Fibroblast of pulmonary artery (primary cell): ENCODE measurements at regions not wholly inside any gene's neighbourhood (a gene's known extent, or its start where the extent isn't known, plus 50 kb on each side); places are given as distances from the start of the nearest gene placed in this dataset.

Experiments used
- DNase-seq: peaks from one replicate; pipeline ENCODE4 v3.0.0-alpha.2; 2010; ENCODE audit warnings: low read depth
- H3K4me3 ChIP-seq: replicated peaks from 2 replicates; pipeline ENCODE4 v1.5.1; 2011; ENCODE audit warnings: low read depth, mild to moderate bottlenecking, control low read depth, low read length, moderate library complexity
- TF ChIP-seq, protein P1 (sequence below): IDR thresholded peaks from 2 replicates; pipeline ENCODE4 v1.5.1; 2011; ENCODE audit warnings: mild to moderate bottlenecking, control low read depth, low read length, inconsistent platforms; ENCODE audit errors: missing control alignments

DNA sequence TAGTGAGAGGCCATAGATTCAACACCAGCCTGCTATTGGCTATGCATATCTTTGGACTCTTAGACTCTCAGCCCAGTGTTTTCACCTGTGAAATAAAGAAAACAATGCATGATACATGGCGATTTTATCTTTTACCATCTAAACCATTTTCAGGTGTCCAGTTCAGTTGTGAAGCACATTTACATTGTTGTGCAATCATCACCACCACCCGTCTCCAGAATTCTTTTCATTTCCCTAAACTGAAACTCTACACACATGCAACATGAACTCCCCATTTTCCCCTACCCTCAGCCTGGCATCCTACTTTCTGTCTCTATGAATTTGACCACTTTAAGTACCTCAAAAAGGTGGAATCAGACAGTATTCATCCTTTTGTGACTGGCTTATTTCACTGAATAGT is 420.6 kb downstream of the MED10 start:
- TF ChIP-seq, protein P1, sequence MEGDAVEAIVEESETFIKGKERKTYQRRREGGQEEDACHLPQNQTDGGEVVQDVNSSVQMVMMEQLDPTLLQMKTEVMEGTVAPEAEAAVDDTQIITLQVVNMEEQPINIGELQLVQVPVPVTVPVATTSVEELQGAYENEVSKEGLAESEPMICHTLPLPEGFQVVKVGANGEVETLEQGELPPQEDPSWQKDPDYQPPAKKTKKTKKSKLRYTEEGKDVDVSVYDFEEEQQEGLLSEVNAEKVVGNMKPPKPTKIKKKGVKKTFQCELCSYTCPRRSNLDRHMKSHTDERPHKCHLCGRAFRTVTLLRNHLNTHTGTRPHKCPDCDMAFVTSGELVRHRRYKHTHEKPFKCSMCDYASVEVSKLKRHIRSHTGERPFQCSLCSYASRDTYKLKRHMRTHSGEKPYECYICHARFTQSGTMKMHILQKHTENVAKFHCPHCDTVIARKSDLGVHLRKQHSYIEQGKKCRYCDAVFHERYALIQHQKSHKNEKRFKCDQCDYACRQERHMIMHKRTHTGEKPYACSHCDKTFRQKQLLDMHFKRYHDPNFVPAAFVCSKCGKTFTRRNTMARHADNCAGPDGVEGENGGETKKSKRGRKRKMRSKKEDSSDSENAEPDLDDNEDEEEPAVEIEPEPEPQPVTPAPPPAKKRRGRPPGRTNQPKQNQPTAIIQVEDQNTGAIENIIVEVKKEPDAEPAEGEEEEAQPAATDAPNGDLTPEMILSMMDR, result no peak
- no peak for DNase-seq

DNA sequence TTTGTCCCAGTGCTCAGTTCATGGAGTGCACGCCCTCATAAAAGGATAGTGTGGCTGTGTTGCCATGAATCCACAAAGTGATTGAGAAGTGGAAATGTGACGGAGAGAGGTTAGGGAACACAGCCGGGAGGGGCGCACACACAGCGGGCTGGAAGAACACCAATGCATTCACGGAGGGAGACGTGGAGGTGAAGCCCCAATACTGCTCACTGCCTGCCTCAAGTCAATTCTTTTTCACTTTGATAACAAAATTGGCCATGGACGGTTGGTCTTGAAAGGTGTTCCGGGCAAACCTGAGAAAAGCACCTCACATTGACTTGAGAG is 424.1 kb downstream of the MED10 start:
- no peak overlapping the region for H3K4me3 ChIP-seq
- TF ChIP-seq, protein P1, result no peak
- DNase-seq, result no peak

More for the DNA sequence above, 420.6 kb downstream of the MED10 start:
- no peak overlapping the region for H3K4me3 ChIP-seq

DNA sequence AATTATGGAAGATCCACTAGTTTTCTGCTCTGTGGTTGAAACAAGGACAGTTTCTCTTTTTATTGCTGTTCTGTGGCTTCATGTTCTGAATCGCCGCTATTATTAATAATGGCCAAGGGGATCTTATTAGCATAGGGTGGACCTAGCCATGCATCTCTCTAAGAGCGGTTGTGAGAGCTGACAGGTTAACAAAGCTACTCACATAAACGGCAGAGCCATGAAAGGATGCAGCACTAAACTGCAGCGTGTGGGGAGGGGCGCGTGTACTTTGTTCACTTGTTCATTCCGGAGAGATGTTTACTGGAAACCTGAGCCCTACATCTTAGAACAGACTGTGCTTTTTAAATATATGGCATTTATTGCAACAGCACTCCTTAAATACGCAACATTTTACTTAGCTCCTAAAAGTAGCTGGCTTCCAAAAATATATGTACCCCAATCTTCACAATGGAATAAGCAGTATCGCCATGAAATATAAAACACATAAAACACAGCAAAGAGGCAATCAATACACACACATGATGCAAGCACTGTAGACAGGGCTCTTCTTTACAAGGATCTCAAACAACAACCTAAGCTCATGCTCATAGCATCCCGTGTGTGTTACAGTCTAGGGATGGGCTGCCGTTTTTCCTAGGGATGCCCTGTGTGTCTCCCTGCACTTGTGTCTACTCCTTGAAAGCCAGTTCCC is 424.6 kb downstream of the MED10 start:
- DNase-seq, result no peak
- H3K4me3 ChIP-seq, result no peak overlapping the region
- TF ChIP-seq, protein P1, result no peak

DNA sequence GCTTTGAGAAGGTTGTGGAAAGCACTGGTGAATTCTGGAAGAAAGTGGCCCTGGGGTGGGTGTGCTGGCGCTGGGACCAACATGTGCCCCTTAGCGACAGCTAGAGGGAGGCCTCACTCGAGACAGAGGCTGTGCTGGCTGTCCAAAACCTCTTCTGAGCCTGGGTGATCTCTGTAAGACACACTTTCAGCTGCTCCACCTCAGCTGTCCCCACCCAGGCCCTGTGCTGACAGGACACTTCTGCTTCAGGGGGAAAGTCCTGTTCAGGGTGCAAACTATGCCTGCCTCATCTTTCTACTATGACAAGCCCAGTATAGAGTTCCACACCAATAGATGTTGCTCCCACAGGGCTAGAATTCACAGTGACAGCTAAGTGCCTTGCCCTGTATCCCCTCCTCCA is 426.4 kb downstream of the MED10 start:
- DNase-seq, result no peak
- no peak overlapping the region for H3K4me3 ChIP-seq
- TF ChIP-seq, protein P1, result no peak

DNA sequence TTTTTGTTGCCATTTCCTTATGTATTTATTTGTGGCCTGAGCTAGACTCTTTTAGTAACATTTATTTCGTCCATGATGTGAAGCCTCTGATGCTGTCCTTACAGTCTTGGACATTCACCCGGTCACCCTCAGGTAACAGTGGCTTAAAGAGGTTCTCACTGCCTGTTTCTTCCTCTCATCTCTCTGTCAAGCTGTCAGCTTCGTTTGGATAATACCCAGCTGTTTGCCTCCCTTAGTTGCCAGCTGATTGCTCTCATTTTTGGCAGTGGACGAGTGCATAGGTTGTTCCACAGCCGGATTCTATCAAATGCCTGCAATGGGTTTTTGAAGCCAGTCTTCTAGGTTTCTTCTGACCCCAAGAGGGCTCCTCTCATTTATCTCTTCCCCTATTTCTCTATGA is 427.7 kb downstream of the MED10 start:
- H3K4me3 ChIP-seq, result no peak overlapping the region
- TF ChIP-seq, protein P1, result no peak
- DNase-seq, result no peak

DNA sequence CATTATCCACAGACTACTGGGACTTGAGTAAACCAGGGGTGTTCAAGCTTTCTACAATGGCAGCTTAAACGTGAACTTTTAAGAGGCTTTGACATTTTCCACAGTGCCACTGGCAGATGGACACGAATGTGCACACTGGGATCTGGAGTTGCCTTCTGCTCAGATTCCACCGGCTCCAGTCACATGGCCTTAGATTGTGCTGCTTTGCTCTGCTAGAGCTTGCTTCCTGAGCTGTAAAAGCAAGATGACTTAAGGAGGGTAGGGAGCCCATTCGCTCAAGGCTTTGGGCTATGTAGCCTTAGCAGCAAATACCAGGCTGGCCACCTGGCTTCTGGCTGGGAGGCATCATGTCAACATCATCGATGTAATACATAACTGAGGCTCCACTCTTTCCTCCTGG is 436.9 kb downstream of the MED10 start:
- no peak for DNase-seq

More for the DNA sequence above, 436.9 kb downstream of the MED10 start:
- TF ChIP-seq, protein P1, result no peak
- no peak overlapping the region for H3K4me3 ChIP-seq
